ENCODE measurements at regions not wholly inside any gene's neighbourhood (a gene's known extent, or its start where the extent isn't known, plus 50 kb on each side); places are given as distances from the start of the nearest gene placed in this dataset.

- Histone ChIP-seq H3K4me1 (replicated peaks) (no peaks in the 10 kb centered on the region), H3K27me3 (replicated peaks) (no peaks in the 10 kb centered on the region), H3K27ac (no peak overlapping the region), H3K9me3 (replicated peaks) (no peaks in the 10 kb centered on the region), H3K4me3 (no peak overlapping the region), H3K36me3 (no peaks in the 10 kb centered on the region)
- DNase-seq (ENCODE audit: low read depth in 1 of 2, low spot score in 2 of 2): no peak
Observed at GRCh38 chr10:8778713-8779112, 724.2 kb downstream of the GATA3 start.

GRCh38 chr10:8787649-8788048, 733.2 kb downstream of the GATA3 start:
- DNase-seq (ENCODE audit: low read depth in 1 of 2, low spot score in 2 of 2): no peak
- Histone ChIP-seq H3K27ac (no peak overlapping the region), H3K36me3 (no peaks in the 10 kb centered on the region)

GRCh38 chr10:8790390-8790789, 735.9 kb downstream of the GATA3 start:
- DNase-seq (ENCODE audit: low read depth in 1 of 2, low spot score in 2 of 2): no peak
- H3K27me3 ChIP-seq (replicated peaks): no peaks in the 10 kb centered on the region
- no peaks in the 10 kb centered on the region for H3K4me1 ChIP-seq (replicated peaks)
- H3K9me3 ChIP-seq (replicated peaks): peaks cover 5% of the 10 kb centered on the region
- H3K4me3 ChIP-seq: no peak overlapping the region
- H3K36me3 ChIP-seq: no peaks in the 10 kb centered on the region
- H3K27ac ChIP-seq: no peak overlapping the region

More at GRCh38 chr10:8787649-8788048, 733.2 kb downstream of the GATA3 start:
- Histone ChIP-seq H3K9me3 (replicated peaks) (peaks cover 5% of the 10 kb centered on the region), H3K27me3 (replicated peaks) (no peaks in the 10 kb centered on the region), H3K4me3 (no peak overlapping the region), H3K4me1 (replicated peaks) (no peaks in the 10 kb centered on the region)

DNA sequence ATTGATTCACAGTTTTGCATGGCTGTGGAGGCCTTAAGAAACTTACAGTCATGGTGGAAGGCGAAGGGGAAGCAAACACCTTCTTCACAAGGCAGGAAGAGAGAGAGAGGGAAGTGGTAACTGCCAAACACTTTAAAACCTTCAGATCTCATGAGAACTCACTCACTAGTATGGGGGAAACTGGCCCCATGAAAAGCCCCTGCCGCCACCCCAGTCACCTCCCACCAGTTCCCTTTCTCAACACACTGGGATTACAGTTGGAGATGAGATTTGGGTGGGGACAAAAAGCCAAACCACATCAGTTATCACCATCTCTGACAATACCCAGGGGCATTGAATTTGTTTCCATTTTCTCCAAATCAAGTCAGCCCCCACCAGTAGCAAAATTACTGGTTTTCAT, 740.4 kb downstream of the GATA3 start:
- H3K27me3 ChIP-seq (replicated peaks): no peaks in the 10 kb centered on the region
- no peaks in the 10 kb centered on the region for H3K4me1 ChIP-seq (replicated peaks)
- no peaks in the 10 kb centered on the region for H3K36me3 ChIP-seq
- H3K9me3 ChIP-seq (replicated peaks): no peaks in the 10 kb centered on the region
- H3K4me3 ChIP-seq: no peak overlapping the region
- no peak for DNase-seq (ENCODE audit: low read depth in 1 of 2, low spot score in 2 of 2)
- no peak overlapping the region for H3K27ac ChIP-seq

DNA sequence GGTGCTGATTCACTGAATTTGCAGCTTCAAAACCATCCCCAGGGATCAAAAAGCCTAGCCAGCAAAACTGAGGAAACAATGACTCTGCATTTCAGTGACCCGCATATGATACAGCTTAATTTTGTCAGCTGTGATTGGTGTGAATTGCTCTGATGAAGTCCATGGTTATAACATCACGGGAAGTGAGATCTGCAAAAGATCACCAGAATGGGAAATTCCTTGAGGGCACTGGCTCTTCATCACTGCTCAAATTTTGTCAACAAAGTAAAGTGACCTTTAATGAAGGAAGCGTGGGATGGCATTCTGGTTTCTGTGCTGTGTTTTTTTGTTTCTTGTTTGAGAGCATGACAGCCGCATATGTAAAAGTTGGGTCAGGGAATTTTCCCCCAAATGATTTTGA, 745.9 kb downstream of the GATA3 start:
- no peak overlapping the region for H3K4me3 ChIP-seq
- H3K27ac ChIP-seq: no peak overlapping the region
- no peaks in the 10 kb centered on the region for H3K27me3 ChIP-seq (replicated peaks)
- no peak for DNase-seq (ENCODE audit: low read depth in 1 of 2, low spot score in 2 of 2)
- no peaks in the 10 kb centered on the region for H3K36me3 ChIP-seq
- no peaks in the 10 kb centered on the region; the same call in none of the 2 replicates for H3K9me3 ChIP-seq (replicated peaks)
- H3K4me1 ChIP-seq (replicated peaks): no peaks in the 10 kb centered on the region

- Histone ChIP-seq H3K27me3 (replicated peaks) (no peaks in the 10 kb centered on the region), H3K4me1 (replicated peaks) (no peaks in the 10 kb centered on the region), H3K9me3 (replicated peaks) (no peaks in the 10 kb centered on the region; the same call in none of the 2 replicates), H3K36me3 (no peaks in the 10 kb centered on the region), H3K4me3 (no peak overlapping the region), H3K27ac (no peak overlapping the region)
- DNase-seq (ENCODE audit: low read depth in 1 of 2, low spot score in 2 of 2): no peak
Observed at GRCh38 chr10:8803992-8804391, 749.5 kb downstream of the GATA3 start.

- DNase-seq (ENCODE audit: low read depth in 1 of 2, low spot score in 2 of 2): no peak
- Histone ChIP-seq H3K27me3 (replicated peaks) (no peaks in the 10 kb centered on the region), H3K9me3 (replicated peaks) (no peaks in the 10 kb centered on the region), H3K4me3 (no peak overlapping the region), H3K36me3 (no peaks in the 10 kb centered on the region), H3K27ac (no peak overlapping the region), H3K4me1 (replicated peaks) (no peaks in the 10 kb centered on the region)
Observed at GRCh38 chr10:8810677-8811076, 756.2 kb downstream of the GATA3 start.

GRCh38 chr10:8811201-8811600, 756.7 kb downstream of the GATA3 start:
- H3K9me3 ChIP-seq (replicated peaks): no peaks in the 10 kb centered on the region
- H3K4me3 ChIP-seq: no peak overlapping the region
- DNase-seq (ENCODE audit: low read depth in 1 of 2, low spot score in 2 of 2): no peak
- H3K4me1 ChIP-seq (replicated peaks): no peaks in the 10 kb centered on the region
- no peaks in the 10 kb centered on the region for H3K36me3 ChIP-seq
- no peak overlapping the region for H3K27ac ChIP-seq
- no peaks in the 10 kb centered on the region for H3K27me3 ChIP-seq (replicated peaks)

DNA sequence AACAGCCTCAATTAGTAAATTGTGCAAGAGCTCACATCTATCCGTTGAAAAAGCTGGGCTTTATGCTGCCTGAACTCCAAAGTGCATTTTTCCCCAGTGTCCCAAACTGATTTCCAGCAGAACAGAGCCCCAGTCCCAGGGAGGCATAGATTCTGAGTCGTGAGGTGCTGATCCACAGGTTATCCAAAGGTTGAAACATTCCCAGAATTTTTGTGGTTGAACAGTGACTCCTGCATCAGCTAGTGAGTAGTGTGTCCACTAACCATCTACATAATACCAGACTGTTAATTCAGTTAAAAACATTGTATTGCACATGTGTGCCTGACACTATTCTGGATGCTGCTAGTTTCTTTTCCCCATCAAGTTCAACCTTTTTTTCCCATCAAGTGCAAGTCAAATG, 761.5 kb downstream of the GATA3 start:
- Histone ChIP-seq H3K27ac (no peak overlapping the region), H3K36me3 (no peaks in the 10 kb centered on the region), H3K27me3 (replicated peaks) (no peaks in the 10 kb centered on the region), H3K4me1 (replicated peaks) (no peaks in the 10 kb centered on the region), H3K4me3 (no peak overlapping the region), H3K9me3 (replicated peaks) (no peaks in the 10 kb centered on the region)
- no peak for DNase-seq (ENCODE audit: low read depth in 1 of 2, low spot score in 2 of 2)

DNA sequence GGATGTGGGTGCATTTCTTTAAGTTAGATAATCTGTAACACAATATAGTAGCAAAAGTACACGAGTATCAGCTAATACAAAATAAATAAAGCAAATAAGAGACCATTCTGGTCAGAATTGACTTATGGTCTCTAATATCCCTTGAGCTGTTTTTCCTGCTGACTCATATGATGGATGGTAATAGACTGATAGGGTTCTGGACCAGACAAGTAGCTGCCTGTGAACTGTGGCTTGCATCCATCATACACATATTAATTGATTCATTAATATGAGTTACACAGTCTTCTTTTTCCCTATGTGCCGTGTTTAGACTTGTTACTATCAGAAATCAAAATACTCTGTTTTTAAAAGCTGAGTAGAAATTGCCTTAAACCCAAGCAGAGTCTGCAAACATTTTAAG, 762.8 kb downstream of the GATA3 start:
- Histone ChIP-seq H3K36me3 (no peaks in the 10 kb centered on the region), H3K4me3 (no peak overlapping the region), H3K27me3 (replicated peaks) (no peaks in the 10 kb centered on the region), H3K4me1 (replicated peaks) (no peaks in the 10 kb centered on the region), H3K9me3 (replicated peaks) (no peaks in the 10 kb centered on the region), H3K27ac (no peak overlapping the region)
- no peak for DNase-seq (ENCODE audit: low read depth in 1 of 2, low spot score in 2 of 2)

DNA sequence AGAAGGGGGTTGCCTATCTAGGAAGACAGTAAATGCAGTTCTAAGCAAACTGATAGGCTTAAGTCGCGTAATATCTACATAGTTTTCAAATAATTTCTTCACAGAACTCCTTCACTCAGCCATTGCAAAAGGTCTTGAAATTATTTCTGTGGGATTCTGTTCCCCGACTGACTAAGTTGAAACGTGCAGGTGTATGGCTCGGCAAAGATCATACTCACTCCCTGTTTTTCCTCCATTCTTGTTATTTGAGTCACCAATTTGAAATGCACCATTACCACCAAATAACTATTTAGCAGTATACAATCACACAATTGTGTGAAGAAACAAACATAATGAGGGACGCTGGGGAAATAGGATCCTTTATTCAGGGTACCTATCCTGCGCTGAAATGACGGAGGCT, 771.1 kb downstream of the GATA3 start:
- Histone ChIP-seq H3K9me3 (replicated peaks) (0 out of 2 replicates have a peak, but pooled peaks cover 3% of the 10 kb centered on the region), H3K36me3 (no peaks in the 10 kb centered on the region), H3K4me3 (no peak overlapping the region), H3K27me3 (replicated peaks) (no peaks in the 10 kb centered on the region), H3K4me1 (replicated peaks) (no peaks in the 10 kb centered on the region), H3K27ac (no peak overlapping the region)
- DNase-seq (ENCODE audit: low read depth in 1 of 2, low spot score in 2 of 2): no peak

GRCh38 chr10:8829592-8829991, 775.1 kb downstream of the GATA3 start:
- H3K9me3 ChIP-seq (replicated peaks): 0 out of 2 replicates have a peak, but pooled peaks cover 3% of the 10 kb centered on the region
- no peaks in the 10 kb centered on the region for H3K27me3 ChIP-seq (replicated peaks)
- no peaks in the 10 kb centered on the region for H3K4me1 ChIP-seq (replicated peaks)
- no peaks in the 10 kb centered on the region for H3K36me3 ChIP-seq
- no peak overlapping the region for H3K4me3 ChIP-seq
- DNase-seq (ENCODE audit: low read depth in 1 of 2, low spot score in 2 of 2): no peak
- H3K27ac ChIP-seq: no peak overlapping the region

DNA sequence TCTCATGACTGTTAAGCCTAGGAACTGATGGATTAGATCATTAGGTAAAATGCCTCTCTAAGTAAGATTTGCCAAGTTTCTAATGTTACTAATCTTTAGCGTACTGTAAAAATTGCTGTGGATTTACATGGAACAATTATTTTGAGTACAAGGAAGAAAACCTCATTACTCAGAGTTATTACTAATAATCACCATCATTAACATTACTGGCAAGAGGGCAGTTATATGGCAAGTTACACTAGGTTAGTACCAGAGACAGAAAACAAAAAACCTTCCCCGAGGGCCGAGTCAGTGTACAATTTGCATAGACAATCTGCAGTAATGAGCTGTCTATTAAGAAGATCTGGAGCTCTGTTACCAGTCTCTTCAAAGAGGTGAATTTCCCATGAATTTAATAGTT, 775.6 kb downstream of the GATA3 start:
- 0 out of 2 replicates have a peak, but pooled peaks cover 3% of the 10 kb centered on the region for H3K9me3 ChIP-seq (replicated peaks)
- DNase-seq (ENCODE audit: low read depth in 1 of 2, low spot score in 2 of 2): no peak
- no peak overlapping the region for H3K4me3 ChIP-seq
- H3K27ac ChIP-seq: no peak overlapping the region
- H3K27me3 ChIP-seq (replicated peaks): no peaks in the 10 kb centered on the region
- no peaks in the 10 kb centered on the region for H3K36me3 ChIP-seq
- no peaks in the 10 kb centered on the region for H3K4me1 ChIP-seq (replicated peaks)

DNA sequence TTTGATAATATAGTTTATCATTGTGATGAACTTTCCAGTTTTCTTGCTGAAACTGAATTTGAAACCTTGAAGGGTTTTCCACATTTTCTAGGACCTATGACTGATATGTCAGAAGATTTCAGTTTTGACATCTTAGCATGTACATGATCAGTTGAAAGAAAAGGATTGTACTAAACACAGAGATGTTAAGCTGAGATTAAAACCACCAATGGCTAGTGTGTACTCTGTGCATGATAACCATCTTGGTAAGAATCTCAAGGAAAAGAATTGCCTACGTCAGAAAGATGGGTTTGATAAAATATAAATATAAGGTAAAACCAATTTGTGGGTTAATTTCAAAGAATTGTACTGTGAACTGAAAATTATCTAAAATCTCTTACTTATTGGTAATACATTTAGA, 776.4 kb downstream of the GATA3 start:
- Histone ChIP-seq H3K4me3 (no peak overlapping the region), H3K27ac (no peak overlapping the region), H3K4me1 (replicated peaks) (no peaks in the 10 kb centered on the region), H3K9me3 (replicated peaks) (0 out of 2 replicates have a peak, but pooled peaks cover 3% of the 10 kb centered on the region), H3K27me3 (replicated peaks) (no peaks in the 10 kb centered on the region), H3K36me3 (no peaks in the 10 kb centered on the region)
- no peak for DNase-seq (ENCODE audit: low read depth in 1 of 2, low spot score in 2 of 2)

GRCh38 chr10:8835453-8836167, 781.1 kb downstream of the GATA3 start:
- no peaks in the 10 kb centered on the region for H3K4me1 ChIP-seq (replicated peaks)
- H3K4me3 ChIP-seq: no peak overlapping the region
- DNase-seq (ENCODE audit: low read depth in 1 of 2, low spot score in 2 of 2): no peak
- H3K27me3 ChIP-seq (replicated peaks): no peaks in the 10 kb centered on the region
- H3K36me3 ChIP-seq: no peaks in the 10 kb centered on the region
- no peak overlapping the region for H3K27ac ChIP-seq
- no peaks in the 10 kb centered on the region for H3K9me3 ChIP-seq (replicated peaks)
